ENCODE measurements at regions not wholly inside any gene's neighbourhood (a gene's known extent, or its start where the extent isn't known, plus 50 kb on each side); places are given as distances from the start of the nearest gene placed in this dataset.
A peak's percentile ranks its signal among the peaks of the same experiment; 100 is the strongest.

DNA sequence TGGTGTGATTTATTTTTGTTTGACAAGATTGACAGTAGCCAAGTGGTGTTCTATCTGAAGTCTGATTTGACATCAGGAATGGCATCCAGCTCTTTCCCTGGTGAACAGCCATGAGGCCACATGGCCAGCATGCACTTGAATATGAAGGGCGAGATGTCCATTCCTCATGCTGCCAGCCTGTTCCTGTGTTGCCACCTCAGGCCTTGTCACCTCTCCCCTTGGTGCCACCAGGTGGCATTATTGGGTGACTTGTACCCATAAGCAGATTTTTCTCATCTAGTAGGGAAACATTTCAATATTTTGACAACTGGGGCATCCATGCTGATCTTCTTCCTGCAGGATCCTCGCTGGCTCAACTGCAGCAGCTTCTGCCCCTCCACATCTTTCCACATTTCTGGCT lies 199.1 kb downstream of the ERMARD start:
- no peak for TF ChIP-seq POLR2AphosphoS5 (IDR thresholded peaks at IDR 0.05)
- TF ChIP-seq POLR2A (IDR thresholded peaks at IDR 0.05) = no peak
- TF ChIP-seq, protein P1, sequence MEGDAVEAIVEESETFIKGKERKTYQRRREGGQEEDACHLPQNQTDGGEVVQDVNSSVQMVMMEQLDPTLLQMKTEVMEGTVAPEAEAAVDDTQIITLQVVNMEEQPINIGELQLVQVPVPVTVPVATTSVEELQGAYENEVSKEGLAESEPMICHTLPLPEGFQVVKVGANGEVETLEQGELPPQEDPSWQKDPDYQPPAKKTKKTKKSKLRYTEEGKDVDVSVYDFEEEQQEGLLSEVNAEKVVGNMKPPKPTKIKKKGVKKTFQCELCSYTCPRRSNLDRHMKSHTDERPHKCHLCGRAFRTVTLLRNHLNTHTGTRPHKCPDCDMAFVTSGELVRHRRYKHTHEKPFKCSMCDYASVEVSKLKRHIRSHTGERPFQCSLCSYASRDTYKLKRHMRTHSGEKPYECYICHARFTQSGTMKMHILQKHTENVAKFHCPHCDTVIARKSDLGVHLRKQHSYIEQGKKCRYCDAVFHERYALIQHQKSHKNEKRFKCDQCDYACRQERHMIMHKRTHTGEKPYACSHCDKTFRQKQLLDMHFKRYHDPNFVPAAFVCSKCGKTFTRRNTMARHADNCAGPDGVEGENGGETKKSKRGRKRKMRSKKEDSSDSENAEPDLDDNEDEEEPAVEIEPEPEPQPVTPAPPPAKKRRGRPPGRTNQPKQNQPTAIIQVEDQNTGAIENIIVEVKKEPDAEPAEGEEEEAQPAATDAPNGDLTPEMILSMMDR (IDR thresholded peaks at IDR 0.05) = peak in 4 of 6 experiments; percentile 22 to 46 (median 36)

Measured in upper lobe of left lung (tissue), 4 donors.